SK-N-SH (cell line): ENCODE measurements at regions not wholly inside any gene's neighbourhood (a gene's known extent, or its start where the extent isn't known, plus 50 kb on each side); places are given as distances from the start of the nearest gene placed in this dataset.

Experiments used
- CHD2 ChIP-seq: fragments of 150-350 bp; IDR thresholded peaks from 2 replicates; pipeline ENCODE4 v1.6.1; 2018; ENCODE audit warnings: low read length; ENCODE audit not compliant: partially characterized antibody
- EP300 ChIP-seq, 2 experiments: IDR thresholded peaks; 2 replicates each; pipeline versions ENCODE4 v1.4.0 to v1.6.1; 2012; ENCODE audit warnings: borderline replicate concordance in 1 of 2, low read depth in 1 of 2, low read length in 1 of 2
- GABPA ChIP-seq: IDR thresholded peaks from 2 replicates; pipeline ENCODE4 v1.4.0; 2012; ENCODE audit warnings: low read depth, mild to moderate bottlenecking
- MEF2A ChIP-seq: IDR thresholded peaks from 2 replicates; pipeline ENCODE4 v1.4.0; 2012; ENCODE audit warnings: low read depth, borderline replicate concordance
- RAD21 ChIP-seq: IDR thresholded peaks from 2 replicates; pipeline ENCODE4 v1.6.1; 2012; ENCODE audit warnings: mild to moderate bottlenecking, low read length
- RFX5 ChIP-seq: IDR thresholded peaks from 2 replicates; pipeline ENCODE4 v1.6.1; 2012; ENCODE audit warnings: mild to moderate bottlenecking, improper control_type of control experiment, low read length
- RXRA ChIP-seq: IDR thresholded peaks from 2 replicates; pipeline ENCODE4 v1.4.0; 2012; ENCODE audit warnings: low read depth, mild to moderate bottlenecking, borderline replicate concordance
- SMC3 ChIP-seq: IDR thresholded peaks from 2 replicates; pipeline ENCODE4 v1.6.1; 2012; ENCODE audit warnings: low read depth, low read length, improper control_type of control experiment
- TAF1 ChIP-seq: IDR thresholded peaks from 2 replicates; pipeline ENCODE4 v1.6.1; 2012; ENCODE audit warnings: low read depth, mild to moderate bottlenecking, low read length, moderate library complexity, borderline replicate concordance
- TCF12 ChIP-seq: IDR thresholded peaks from 2 replicates; pipeline ENCODE4 v1.4.0; 2012
- YY1 ChIP-seq: IDR thresholded peaks from 2 replicates; pipeline ENCODE4 v1.4.0; 2012; ENCODE audit warnings: low read depth, mild to moderate bottlenecking
- TF ChIP-seq, protein P1 (sequence below): fragments of 200-600 bp; sonication (generic); IDR thresholded peaks from 2 replicates; pipeline ENCODE4 v1.6.1; 2017; ENCODE audit warnings: antibody characterized with exemption, mild to moderate bottlenecking, moderate library complexity
- TF ChIP-seq, protein P2 (sequence below): IDR thresholded peaks from 2 replicates; pipeline ENCODE4 v1.4.0; 2012; ENCODE audit warnings: low read depth

GRCh38 chr15:70188286-70188685, 90.6 kb upstream of the TLE3 start:
- TF ChIP-seq RXRA (no peak), EP300 (IDR thresholded peaks at IDR 0.05; ENCODE audit: borderline replicate concordance in 1 of 2, low read depth in 1 of 2, low read length in 1 of 2) (no peak), TAF1 (no peak), MEF2A (no peak), SMC3 (no peak), RFX5 (no peak), YY1 (no peak), GABPA (no peak), RAD21 (no peak), TCF12 (no peak), CHD2 (no peak)
- TF ChIP-seq, protein P1, sequence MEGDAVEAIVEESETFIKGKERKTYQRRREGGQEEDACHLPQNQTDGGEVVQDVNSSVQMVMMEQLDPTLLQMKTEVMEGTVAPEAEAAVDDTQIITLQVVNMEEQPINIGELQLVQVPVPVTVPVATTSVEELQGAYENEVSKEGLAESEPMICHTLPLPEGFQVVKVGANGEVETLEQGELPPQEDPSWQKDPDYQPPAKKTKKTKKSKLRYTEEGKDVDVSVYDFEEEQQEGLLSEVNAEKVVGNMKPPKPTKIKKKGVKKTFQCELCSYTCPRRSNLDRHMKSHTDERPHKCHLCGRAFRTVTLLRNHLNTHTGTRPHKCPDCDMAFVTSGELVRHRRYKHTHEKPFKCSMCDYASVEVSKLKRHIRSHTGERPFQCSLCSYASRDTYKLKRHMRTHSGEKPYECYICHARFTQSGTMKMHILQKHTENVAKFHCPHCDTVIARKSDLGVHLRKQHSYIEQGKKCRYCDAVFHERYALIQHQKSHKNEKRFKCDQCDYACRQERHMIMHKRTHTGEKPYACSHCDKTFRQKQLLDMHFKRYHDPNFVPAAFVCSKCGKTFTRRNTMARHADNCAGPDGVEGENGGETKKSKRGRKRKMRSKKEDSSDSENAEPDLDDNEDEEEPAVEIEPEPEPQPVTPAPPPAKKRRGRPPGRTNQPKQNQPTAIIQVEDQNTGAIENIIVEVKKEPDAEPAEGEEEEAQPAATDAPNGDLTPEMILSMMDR = no peak
- TF ChIP-seq, protein P2, sequence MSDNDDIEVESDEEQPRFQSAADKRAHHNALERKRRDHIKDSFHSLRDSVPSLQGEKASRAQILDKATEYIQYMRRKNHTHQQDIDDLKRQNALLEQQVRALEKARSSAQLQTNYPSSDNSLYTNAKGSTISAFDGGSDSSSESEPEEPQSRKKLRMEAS = no peak
